ENCODE measurements at regions not wholly inside any gene's neighbourhood (a gene's known extent, or its start where the extent isn't known, plus 50 kb on each side); places are given as distances from the start of the nearest gene placed in this dataset.

- TF ChIP-seq E2F8 (IDR thresholded peaks at IDR 0.05; ENCODE audit: low read depth, partially characterized antibody): no peak
- no peak for TF ChIP-seq TFAM (CRISPR knock-in tag; conservative IDR thresholded peaks at IDR 0.05)
- TF ChIP-seq HINFP (tag; conservative IDR thresholded peaks at IDR 0.05; ENCODE audit: low read depth): no peak
- no peak for TF ChIP-seq LCOR (CRISPR knock-in tag; IDR thresholded peaks at IDR 0.05)
- no peak for TF ChIP-seq ARNT (IDR thresholded peaks at IDR 0.05)
- TF ChIP-seq FOXO4 (CRISPR knock-in tag; IDR thresholded peaks at IDR 0.05): no peak
Observed at GRCh38 chr3:80018375-80018774, 250.6 kb upstream of the ROBO1 start (continued).

Data from K562 (cell line).